GM21526 (cell line): ENCODE measurements at regions not wholly inside any gene's neighbourhood (a gene's known extent, or its start where the extent isn't known, plus 50 kb on each side); places are given as distances from the start of the nearest gene placed in this dataset.
"Not testable (repeated sequence)": the region's sequence is repeated elsewhere in the genome, so short reads cannot be mapped to it uniquely, and the experiment has no call there.

Experiments
- ATAC-seq: cut with Tn5 transposase; IDR thresholded peaks from one replicate; pipeline ENCODE4 v1.9.1; 2021; ENCODE audit warnings: moderate library complexity; ENCODE audit not compliant: unreplicated experiment, low FRiP score

DNA sequence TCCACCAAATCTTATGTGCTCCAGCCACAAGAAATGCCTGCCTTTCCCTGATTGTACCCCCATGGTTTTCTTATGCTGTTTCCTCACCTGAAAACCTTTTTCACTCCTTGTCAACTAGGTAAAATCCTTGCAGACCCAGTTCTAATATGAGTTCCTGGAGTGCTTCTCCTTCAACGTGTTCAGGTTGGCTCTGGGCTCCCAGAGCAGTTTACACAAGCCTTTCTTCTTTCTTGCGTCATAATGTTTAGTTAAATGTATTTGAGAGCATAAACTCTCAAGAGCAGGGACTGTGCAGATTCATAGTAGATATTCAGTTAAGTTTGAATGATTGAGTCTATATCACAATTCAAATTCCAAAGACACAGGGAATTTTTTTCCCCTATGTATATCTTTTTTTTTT is 484.8 kb upstream of the CCDC196 start:
- ATAC-seq: no peak

DNA sequence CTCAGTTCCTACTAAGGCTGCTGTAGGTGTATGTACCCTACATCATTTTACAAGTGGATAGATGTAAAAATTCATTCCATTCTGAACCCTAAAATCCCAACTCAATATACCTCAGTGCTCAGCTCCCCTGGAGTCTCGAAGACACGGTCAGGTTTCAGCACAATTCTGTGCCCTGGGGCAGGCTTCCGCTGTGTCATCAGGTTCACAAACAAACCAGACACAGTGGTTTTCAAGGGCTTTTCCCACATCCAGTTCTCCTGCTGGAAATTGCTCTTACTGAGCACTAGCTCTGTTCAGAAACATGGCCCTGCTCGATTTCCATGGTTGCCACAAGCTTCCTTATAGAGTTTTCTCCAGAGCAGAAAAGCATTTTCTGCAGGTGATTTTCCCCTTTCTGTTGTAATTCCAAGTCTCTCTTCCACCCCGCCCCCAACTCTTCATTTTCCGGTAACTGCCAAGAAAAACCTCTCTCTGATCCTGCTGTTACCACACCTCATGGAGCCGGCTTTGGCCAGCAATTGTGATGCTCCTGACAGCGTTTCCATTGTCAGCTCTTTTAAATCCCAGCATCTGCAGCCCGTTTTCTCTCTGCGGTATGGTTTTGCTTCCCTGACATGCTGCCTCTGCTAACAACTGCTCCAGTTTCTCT is 483.0 kb upstream of the CCDC196 start:
- ATAC-seq: no peak

GRCh38 chr14:66005900-66006434 is 480.2 kb upstream of the CCDC196 start:
- no peak for ATAC-seq

GRCh38 chr14:66008631-66009030 is 477.5 kb upstream of the CCDC196 start:
- ATAC-seq: no peak

- ATAC-seq: no peak
These were observed 477.1 kb upstream of the CCDC196 start for GRCh38 chr14:66009089-66009488.

GRCh38 chr14:66010695-66011094 is 475.5 kb upstream of the CCDC196 start:
- no peak for ATAC-seq

DNA sequence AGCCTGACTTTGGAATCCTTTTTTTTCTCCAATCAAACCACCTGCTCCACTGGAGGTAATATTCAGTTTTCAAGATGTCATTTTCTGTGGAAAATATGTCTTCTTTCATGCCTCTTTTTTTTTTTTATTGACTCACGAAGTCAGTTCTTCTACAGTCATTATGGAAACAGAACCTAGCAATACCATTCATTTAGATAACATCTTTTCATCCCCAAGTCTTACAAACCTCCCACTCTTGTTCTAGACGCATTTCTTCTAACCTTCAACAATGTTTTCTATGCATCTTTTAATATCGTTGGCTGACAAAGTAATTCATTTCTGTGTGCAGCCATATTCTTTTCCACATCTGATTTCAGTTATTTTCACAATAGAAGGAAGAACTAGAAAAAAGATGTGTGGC is 474.3 kb upstream of the CCDC196 start:
- ATAC-seq: no peak

DNA sequence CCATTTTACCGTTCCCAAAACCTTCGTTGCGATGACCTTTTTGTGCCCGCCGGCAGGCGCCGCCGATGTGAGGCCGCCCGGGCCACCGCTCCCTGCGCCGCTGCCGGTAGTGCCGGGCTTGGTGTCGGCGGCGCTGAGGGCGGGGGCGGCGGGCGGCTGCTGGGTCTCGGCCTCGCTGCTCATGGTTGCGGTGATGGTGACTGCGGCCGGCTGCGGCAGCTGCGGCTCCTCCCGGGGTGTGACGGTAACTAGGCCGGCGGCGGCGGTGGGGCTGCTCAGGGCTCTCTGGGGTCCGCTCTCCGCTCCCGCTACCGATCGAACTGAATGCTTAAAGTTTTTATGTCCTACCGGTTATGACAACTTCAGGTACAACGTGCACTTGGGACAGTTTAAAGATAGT is 472.6 kb upstream of the CCDC196 start:
- not testable (repeated sequence) for ATAC-seq

DNA sequence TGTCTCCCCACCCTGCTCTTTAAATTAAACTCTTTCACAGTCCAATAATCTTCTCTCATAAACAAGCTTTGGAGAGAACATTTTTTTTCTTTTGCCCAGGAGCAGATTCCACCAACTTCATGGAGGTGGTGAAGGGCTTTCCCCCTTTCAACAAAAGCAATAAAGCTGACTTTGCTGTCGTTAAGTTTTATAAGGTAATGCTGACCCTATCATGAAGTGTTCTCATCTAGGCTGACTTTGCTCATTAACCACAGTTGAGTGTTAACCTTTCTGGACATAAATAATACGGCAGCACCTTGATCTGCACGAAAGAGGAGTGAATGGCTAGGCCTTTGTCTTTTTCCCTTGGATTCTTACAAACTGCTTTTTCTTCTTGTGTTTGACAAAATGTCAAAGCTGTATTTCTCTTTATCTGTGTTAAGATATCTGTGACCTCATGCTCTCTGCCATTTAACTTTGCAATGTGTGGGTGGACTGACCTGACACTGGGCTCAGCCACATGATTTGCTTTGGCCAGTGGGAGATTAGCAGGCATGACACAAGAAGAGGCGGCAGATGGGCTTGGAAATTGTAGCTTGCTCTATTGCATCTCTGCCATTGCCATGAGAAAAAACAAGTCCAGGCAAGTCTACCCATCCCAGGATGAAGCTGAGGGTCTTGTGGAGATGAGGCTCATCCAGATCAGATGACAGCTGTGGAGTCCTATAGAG is 470.9 kb upstream of the CCDC196 start:
- no peak for ATAC-seq

- ATAC-seq: no peak
These were observed 468.2 kb upstream of the CCDC196 start for GRCh38 chr14:66017927-66018326.

GRCh38 chr14:66022526-66022925 is 463.6 kb upstream of the CCDC196 start:
- ATAC-seq: no peak

DNA sequence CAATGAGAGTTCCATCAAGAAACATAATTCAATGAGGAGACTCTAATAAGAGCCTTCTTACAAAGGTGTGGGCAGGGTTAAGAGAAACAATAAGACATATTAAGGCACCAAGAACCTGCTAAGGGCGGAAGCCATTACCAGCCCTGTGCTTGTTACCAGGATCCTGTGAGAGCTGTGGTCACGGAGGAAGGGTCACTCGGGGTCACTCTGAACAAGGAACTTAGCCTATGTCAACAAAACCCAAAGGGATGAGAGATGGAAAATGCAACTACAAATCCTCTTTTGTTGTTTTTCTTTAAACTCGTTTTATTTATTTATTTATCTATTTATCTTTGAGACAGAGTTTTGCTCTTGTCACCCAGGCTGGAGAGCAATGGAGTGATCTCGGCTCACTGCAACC is 460.4 kb upstream of the CCDC196 start:
- ATAC-seq: no peak

DNA sequence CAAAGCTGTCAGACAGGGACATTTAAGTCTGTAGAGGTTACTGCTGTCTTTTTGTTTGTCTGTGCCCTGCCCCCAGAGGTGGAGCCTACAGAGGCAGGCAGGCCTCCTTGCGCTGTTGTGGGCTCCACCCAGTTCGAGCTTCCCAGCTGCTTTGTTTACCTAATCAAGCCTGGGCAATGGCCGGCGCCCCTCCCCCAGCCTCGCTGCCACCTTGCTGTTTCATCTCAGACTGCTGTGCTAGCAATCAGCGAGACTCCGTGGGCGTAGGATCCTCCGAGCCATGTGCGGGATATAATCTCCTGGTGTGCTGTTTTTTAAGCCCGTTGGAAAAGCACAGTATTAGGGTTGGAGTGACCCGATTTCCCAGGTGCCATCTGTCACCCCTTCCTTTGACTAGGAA is 454.2 kb upstream of the CCDC196 start:
- ATAC-seq: not testable (repeated sequence)

- no peak for ATAC-seq
These were observed 453.4 kb upstream of the CCDC196 start for GRCh38 chr14:66032800-66033199.

DNA sequence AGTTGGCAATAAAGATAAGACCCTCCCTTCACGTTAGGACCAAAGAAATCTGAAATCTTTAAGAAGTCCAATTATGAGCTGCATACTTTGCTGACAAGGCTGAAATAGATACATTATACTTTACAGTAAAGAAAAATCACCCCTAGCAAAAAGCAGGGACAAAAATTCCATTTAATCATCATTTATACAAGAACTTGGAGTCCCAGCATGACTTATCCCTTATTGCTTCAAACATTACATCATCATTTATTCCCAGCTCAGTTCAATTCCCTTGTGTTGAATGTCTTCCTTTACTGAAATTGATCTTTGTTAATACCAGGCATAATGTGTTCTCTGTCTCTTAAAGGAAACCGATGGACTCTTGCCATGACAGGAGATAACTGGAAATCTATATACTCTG is 449.6 kb upstream of the CCDC196 start:
- ATAC-seq: no peak

- no peak for ATAC-seq
These were observed 448.8 kb upstream of the CCDC196 start for GRCh38 chr14:66037361-66037760.

- no peak for ATAC-seq
These were observed 448.0 kb upstream of the CCDC196 start for GRCh38 chr14:66038212-66038611.

DNA sequence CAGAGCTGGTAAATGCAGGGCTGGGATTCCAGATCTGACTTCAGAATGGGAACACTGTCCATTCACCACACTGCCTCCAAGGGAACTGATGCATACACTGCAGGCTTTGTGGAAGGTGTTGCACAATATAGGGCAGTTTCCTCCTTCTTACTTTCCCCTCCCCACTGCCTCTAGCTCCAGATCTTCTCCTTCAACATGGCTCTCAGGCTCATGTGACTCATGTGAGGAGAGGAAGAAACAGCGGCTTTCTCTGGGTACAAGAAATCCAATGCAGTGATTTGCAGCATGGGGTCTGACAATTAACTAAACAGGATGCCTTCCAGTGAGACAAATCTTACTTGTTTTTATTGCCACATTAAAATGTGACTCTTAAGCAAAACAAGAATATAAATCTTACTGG is 447.6 kb upstream of the CCDC196 start:
- ATAC-seq: no peak

- no peak for ATAC-seq
These were observed 446.7 kb upstream of the CCDC196 start for GRCh38 chr14:66039495-66039894.

GRCh38 chr14:66041582-66041981 is 444.6 kb upstream of the CCDC196 start:
- no peak for ATAC-seq

DNA sequence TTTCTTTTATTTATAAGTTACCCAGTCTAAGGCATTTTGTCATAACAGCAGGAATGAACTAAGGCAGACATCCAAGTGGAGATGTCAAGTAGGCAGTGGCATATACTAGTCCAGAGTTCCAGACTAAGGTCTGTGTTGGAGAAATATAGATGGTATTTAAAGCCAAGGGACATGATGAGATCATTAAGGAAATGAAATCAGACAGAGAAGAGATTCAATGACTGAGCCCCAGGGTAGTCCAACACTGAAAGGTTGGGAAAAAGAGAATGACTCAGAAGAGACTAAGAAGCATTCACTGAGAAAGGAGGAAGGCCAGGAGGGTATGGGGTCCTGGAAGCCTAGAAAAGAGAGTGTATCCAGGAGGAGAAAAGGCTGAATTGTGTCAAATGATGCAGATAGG is 442.2 kb upstream of the CCDC196 start:
- no peak for ATAC-seq

DNA sequence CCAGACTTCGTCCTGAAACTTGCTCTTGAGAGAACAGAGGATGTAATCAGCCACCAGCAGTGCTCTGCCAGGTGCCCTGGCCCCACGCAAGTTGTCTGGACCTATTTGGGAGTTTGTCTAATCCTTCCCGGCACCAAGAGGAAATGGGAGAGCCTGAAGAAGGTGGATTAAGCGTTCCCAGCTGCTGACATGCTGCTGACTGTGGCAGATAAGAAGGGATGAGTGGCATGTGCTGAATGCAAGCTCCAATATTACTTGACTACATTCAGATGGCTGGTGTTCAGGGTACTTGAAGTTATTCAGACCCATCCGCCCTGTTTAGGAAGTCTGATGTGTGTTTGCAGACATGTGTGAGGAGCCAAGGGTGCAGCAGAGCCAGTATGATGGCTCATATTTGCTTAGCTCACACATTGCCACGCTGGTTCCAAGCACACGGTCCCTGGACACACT is 440.6 kb upstream of the CCDC196 start:
- no peak for ATAC-seq
